T-helper 2 cell treated with Interferon-gamma antibody and Interleukin-4, amounts not matched to agents 5 μg/mL and 100 μg/mL, for 36 hours (primary cell): ENCODE measurements at regions not wholly inside any gene's neighbourhood (a gene's known extent, or its start where the extent isn't known, plus 50 kb on each side); places are given as distances from the start of the nearest gene placed in this dataset.

ENCODE experiments used
- DNase-seq: peaks from one replicate; pipeline ENCODE4 v3.0.0; 2021; ENCODE audit warnings: low spot score
- H3K27ac Mint-ChIP-seq: one replicate; pipeline ENCODE4 v1.8.0; 2021; ENCODE audit warnings: mild to moderate bottlenecking, mixed read lengths
- H3K27me3 Mint-ChIP-seq: one replicate; pipeline ENCODE4 v1.8.0; 2021; ENCODE audit warnings: low read depth, mixed read lengths
- H3K36me3 Mint-ChIP-seq: one replicate; pipeline ENCODE4 v1.8.0; 2021; ENCODE audit warnings: low read depth, mixed read lengths
- H3K4me1 Mint-ChIP-seq: one replicate; pipeline ENCODE4 v1.8.0; 2021; ENCODE audit warnings: low read depth, mixed read lengths
- H3K4me3 Mint-ChIP-seq: one replicate; pipeline ENCODE4 v1.8.0; 2022; ENCODE audit warnings: mild to moderate bottlenecking, moderate library complexity, mixed read lengths
- H3K9me3 Mint-ChIP-seq: one replicate; pipeline ENCODE4 v1.8.0; 2021; ENCODE audit warnings: mixed read lengths

DNA sequence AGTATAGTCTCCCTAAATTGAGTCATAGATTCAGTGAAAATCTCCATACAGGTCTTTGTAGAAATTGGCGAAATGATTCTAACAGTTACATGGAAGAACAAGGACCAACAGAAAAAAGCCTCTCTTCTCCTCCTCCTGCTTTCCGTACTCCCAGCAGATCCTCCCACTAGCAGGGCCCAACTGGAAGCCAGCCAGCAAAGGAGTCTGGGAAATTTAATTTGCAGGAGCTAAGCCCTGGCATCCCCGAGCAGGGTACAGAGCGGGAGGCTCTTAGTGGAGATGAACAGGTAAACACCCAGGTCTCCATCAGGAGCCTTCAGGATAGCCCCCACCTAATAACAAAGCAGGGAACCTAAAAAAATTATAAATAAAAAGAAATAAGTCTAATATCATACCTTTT is 1473.8 kb downstream of the TBC1D22A start:
- Mint-ChIP-seq H3K27ac (no peak overlapping the region), H3K9me3 (peaks cover 24% of the 10 kb centered on the region), H3K27me3 (no peaks in the 10 kb centered on the region), H3K36me3 (no peaks in the 10 kb centered on the region), H3K4me1 (no peaks in the 10 kb centered on the region), H3K4me3 (no peak overlapping the region)
- no peak for DNase-seq

DNA sequence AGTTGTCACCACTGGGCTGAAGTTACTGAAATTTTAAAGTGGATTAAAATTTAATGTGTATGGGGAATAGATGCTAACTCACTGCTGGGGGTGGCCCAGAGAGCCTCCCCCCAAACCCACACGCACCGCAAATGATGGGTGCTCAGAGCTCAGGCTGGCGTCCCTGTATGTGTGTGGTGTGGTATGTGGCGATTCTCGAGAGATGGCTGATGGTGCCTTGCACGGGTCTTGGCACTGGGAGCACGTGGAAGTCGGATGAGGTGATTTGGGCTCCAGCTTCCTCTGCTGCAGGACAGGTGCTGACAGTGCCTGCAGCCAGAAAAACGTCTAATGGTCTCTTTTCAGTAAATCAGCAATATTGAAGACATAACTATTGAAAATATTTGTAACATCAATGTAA is 1473.3 kb downstream of the TBC1D22A start:
- Mint-ChIP-seq H3K36me3 (no peaks in the 10 kb centered on the region), H3K27ac (no peak overlapping the region), H3K4me1 (no peaks in the 10 kb centered on the region), H3K27me3 (no peaks in the 10 kb centered on the region), H3K4me3 (no peak overlapping the region), H3K9me3 (peaks cover 24% of the 10 kb centered on the region)
- DNase-seq = no peak

DNA sequence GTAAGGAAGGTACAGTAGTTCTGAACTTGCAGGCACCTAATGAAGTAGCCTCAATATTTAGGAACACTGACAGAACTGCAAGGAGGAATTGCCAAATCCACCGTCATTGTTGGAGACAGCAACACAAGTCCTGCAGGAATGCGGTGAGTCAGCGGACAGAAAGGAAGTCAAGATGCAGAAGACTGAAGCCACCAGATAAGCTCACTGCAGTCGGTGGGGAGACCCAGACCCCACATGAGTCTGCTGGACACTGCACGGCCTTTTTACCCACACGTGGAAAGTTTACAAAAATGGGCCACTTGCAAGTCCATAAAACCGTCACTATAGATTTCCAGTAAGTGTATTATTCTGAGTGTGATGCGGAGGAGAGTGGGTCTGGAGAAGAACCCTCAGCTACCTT is 1471.6 kb downstream of the TBC1D22A start:
- H3K27ac Mint-ChIP-seq = no peak overlapping the region
- H3K9me3 Mint-ChIP-seq = peaks cover 27% of the 10 kb centered on the region
- H3K36me3 Mint-ChIP-seq = no peaks in the 10 kb centered on the region
- no peak for DNase-seq
- H3K4me1 Mint-ChIP-seq = no peaks in the 10 kb centered on the region
- no peaks in the 10 kb centered on the region for H3K27me3 Mint-ChIP-seq
- no peak overlapping the region for H3K4me3 Mint-ChIP-seq

- H3K27me3 Mint-ChIP-seq = no peaks in the 10 kb centered on the region
Measured at GRCh38 chr22:48233586-48233985, 1471.1 kb downstream of the TBC1D22A start.

GRCh38 chr22:48228468-48228867 is 1466.0 kb downstream of the TBC1D22A start:
- Mint-ChIP-seq H3K36me3 (no peaks in the 10 kb centered on the region), H3K4me3 (no peak overlapping the region), H3K9me3 (peaks cover 15% of the 10 kb centered on the region), H3K27ac (no peak overlapping the region), H3K4me1 (no peaks in the 10 kb centered on the region), H3K27me3 (no peaks in the 10 kb centered on the region)
- no peak for DNase-seq

More at GRCh38 chr22:48233586-48233985, 1471.1 kb downstream of the TBC1D22A start:
- no peaks in the 10 kb centered on the region for H3K36me3 Mint-ChIP-seq
- no peak overlapping the region for H3K27ac Mint-ChIP-seq
- H3K4me1 Mint-ChIP-seq = no peaks in the 10 kb centered on the region
- no peak overlapping the region for H3K4me3 Mint-ChIP-seq
- peaks cover 27% of the 10 kb centered on the region for H3K9me3 Mint-ChIP-seq
- no peak for DNase-seq

- Mint-ChIP-seq H3K27ac (no peak overlapping the region), H3K4me1 (no peaks in the 10 kb centered on the region), H3K27me3 (no peaks in the 10 kb centered on the region), H3K9me3 (peaks cover 10% of the 10 kb centered on the region), H3K36me3 (no peaks in the 10 kb centered on the region), H3K4me3 (no peak overlapping the region)
- no peak for DNase-seq
Measured at GRCh38 chr22:48227341-48228018, 1465.0 kb downstream of the TBC1D22A start.

- H3K4me1 Mint-ChIP-seq = no peaks in the 10 kb centered on the region
- DNase-seq = no peak
- no peak overlapping the region for H3K4me3 Mint-ChIP-seq
- peaks cover 3% of the 10 kb centered on the region for H3K9me3 Mint-ChIP-seq
- no peak overlapping the region for H3K27ac Mint-ChIP-seq
- no peaks in the 10 kb centered on the region for H3K27me3 Mint-ChIP-seq
- no peaks in the 10 kb centered on the region for H3K36me3 Mint-ChIP-seq
Measured at GRCh38 chr22:48226026-48227013, 1463.9 kb downstream of the TBC1D22A start.

- no peak for DNase-seq
- Mint-ChIP-seq H3K27me3 (no peaks in the 10 kb centered on the region), H3K4me3 (no peak overlapping the region), H3K9me3 (no peaks in the 10 kb centered on the region), H3K27ac (no peak overlapping the region), H3K4me1 (no peaks in the 10 kb centered on the region), H3K36me3 (no peaks in the 10 kb centered on the region)
Measured at GRCh38 chr22:48224332-48224731, 1461.9 kb downstream of the TBC1D22A start.

GRCh38 chr22:48223488-48224190 is 1461.2 kb downstream of the TBC1D22A start:
- no peaks in the 10 kb centered on the region for H3K4me1 Mint-ChIP-seq

DNA sequence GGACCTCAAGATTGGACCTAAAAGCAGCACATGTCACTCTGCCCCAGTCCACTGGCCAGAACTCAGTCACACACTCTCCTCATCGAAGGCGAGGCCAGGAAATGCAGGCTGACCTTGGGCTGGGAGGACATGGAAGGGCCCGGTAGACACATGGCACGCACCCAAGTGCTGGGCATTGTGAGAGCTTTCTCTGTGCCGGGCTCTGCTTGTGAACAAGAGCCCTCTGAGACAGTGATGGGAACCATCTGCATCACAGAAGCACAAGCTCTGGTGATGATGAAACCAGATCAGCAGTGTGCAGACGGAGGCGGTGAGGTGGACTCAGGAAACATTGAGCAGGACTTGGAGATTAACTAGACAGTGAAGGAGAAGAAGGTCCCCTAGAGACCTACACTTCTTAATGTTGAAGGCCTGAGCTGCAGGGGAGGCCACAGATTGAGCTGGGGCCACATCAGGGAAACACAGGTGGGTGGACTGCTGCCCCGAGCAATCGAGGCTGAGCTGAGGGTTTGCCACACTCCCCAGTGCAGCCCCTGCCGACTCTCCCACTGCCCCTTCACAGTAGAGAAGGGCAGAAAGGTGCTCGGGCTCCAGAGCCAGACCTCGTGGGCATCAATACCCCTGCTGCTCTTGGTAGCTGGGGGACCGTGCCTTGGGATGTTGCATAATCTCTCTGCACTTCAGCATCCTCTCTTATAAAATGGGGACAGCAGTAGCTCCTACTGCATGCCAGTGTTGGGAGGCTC is 1460.5 kb downstream of the TBC1D22A start:
- H3K27ac Mint-ChIP-seq = no peak overlapping the region
- no peaks in the 10 kb centered on the region for H3K4me1 Mint-ChIP-seq
- H3K9me3 Mint-ChIP-seq = no peaks in the 10 kb centered on the region
- H3K36me3 Mint-ChIP-seq = no peaks in the 10 kb centered on the region
- H3K4me3 Mint-ChIP-seq = no peak overlapping the region
- DNase-seq = no peak
- no peaks in the 10 kb centered on the region for H3K27me3 Mint-ChIP-seq

More at GRCh38 chr22:48223488-48224190, 1461.2 kb downstream of the TBC1D22A start:
- no peak overlapping the region for H3K27ac Mint-ChIP-seq
- H3K27me3 Mint-ChIP-seq = no peaks in the 10 kb centered on the region
- no peaks in the 10 kb centered on the region for H3K36me3 Mint-ChIP-seq
- H3K4me3 Mint-ChIP-seq = no peak overlapping the region
- H3K9me3 Mint-ChIP-seq = no peaks in the 10 kb centered on the region
- DNase-seq = no peak

- Mint-ChIP-seq H3K27ac (no peak overlapping the region), H3K4me1 (no peaks in the 10 kb centered on the region), H3K4me3 (no peak overlapping the region), H3K27me3 (no peaks in the 10 kb centered on the region), H3K36me3 (no peaks in the 10 kb centered on the region), H3K9me3 (no peaks in the 10 kb centered on the region)
- DNase-seq = no peak
Measured at GRCh38 chr22:48218889-48219420, 1456.5 kb downstream of the TBC1D22A start.

DNA sequence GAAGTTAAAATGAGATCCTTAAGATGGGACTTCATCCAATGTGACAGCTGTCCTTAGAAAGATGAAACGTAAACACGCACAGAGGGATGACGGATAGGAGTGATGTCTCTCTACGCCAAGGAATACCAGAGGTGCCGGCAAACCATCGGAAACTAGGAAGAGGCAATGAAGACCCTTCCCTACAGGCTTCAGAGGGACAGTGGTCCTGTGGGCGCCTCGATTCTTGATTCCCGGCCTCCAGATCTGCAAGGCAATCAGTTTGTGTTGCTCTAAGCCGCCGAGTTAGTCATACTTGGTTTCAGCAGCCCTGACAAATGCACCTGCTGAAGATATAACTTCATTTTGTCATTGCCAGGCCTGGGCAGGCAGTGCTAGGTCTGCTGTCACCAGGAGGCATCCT is 1455.1 kb downstream of the TBC1D22A start:
- DNase-seq = no peak
- Mint-ChIP-seq H3K4me1 (no peaks in the 10 kb centered on the region), H3K27ac (no peak overlapping the region), H3K9me3 (no peaks in the 10 kb centered on the region), H3K27me3 (no peaks in the 10 kb centered on the region), H3K36me3 (no peaks in the 10 kb centered on the region), H3K4me3 (no peak overlapping the region)

DNA sequence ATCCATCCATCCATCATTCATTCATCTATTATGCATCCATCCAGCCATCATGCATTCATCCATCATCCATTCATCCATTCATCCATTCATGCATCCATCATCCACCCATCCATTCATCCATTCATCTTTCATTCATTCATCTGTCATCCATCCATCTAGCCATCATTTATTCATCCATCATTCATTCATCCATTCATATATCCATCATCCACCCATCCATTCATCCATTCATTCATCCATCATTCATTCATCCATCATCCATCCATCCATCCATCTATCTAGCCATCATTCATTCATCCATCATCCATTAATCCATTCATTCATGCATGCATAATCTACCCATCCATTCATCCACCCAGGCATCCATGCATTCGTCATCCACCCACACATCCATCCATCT is 1450.3 kb downstream of the TBC1D22A start:
- no peaks in the 10 kb centered on the region for H3K36me3 Mint-ChIP-seq
- H3K9me3 Mint-ChIP-seq = no peaks in the 10 kb centered on the region
- H3K4me3 Mint-ChIP-seq = no peak overlapping the region
- no peaks in the 10 kb centered on the region for H3K4me1 Mint-ChIP-seq
- no peak overlapping the region for H3K27ac Mint-ChIP-seq
- DNase-seq = no peak
- H3K27me3 Mint-ChIP-seq = no peaks in the 10 kb centered on the region
